Activated CD8-positive, alpha-beta T cell treated with anti-CD3 and anti-CD28 coated beads, Interleukin-2, amount 10 ng/mL, durations not matched to agents 7 days and 5 days (primary cell): ENCODE measurements at regions not wholly inside any gene's neighbourhood (a gene's known extent, or its start where the extent isn't known, plus 50 kb on each side); places are given as distances from the start of the nearest gene placed in this dataset.

ENCODE experiments used
- ATAC-seq: fragments of 150-1000 bp; cut with Tn5 transposase; one replicate; pipeline ENCODE4 v1.10.0; 2021; ENCODE audit warnings: moderate library complexity
- CTCF ChIA-PET: fragments of 350-600 bp; sonication (Branson Sonifier 250); formaldehyde crosslinking; loops from one replicate; lab custom pipeline; 2021; ENCODE audit warnings: antibody characterized with exemption; lab: Charles Lee
- POLR2A ChIA-PET: fragments of 350-600 bp; sonication (Branson Sonifier 250); formaldehyde crosslinking; loops from one replicate; lab custom pipeline; 2021; ENCODE audit warnings: antibody characterized with exemption; lab: Charles Lee
- DNase-seq: peaks from one replicate; pipeline ENCODE4 v3.0.0-alpha.2; 2020
- H3K27ac Mint-ChIP-seq: one replicate; pipeline ENCODE4 v1.8.0; 2021; ENCODE audit warnings: mild to moderate bottlenecking, mixed read lengths
- H3K27me3 Mint-ChIP-seq: one replicate; pipeline ENCODE4 v1.8.0; 2021; ENCODE audit warnings: low read depth, mixed read lengths
- H3K36me3 Mint-ChIP-seq: one replicate; pipeline ENCODE4 v1.8.0; 2021; ENCODE audit warnings: low read depth, mixed read lengths
- H3K4me1 Mint-ChIP-seq: one replicate; pipeline ENCODE4 v1.8.0; 2021; ENCODE audit warnings: low read depth, mixed read lengths
- H3K4me3 Mint-ChIP-seq: one replicate; pipeline ENCODE4 v1.8.0; 2021; ENCODE audit warnings: mild to moderate bottlenecking, mixed read lengths
- H3K9me3 Mint-ChIP-seq: one replicate; pipeline ENCODE4 v1.8.0; 2022; ENCODE audit warnings: mixed read lengths; ENCODE audit not compliant: insufficient read depth

- Mint-ChIP-seq H3K36me3 (no peaks in the 10 kb centered on the region), H3K9me3 (no peaks in the 10 kb centered on the region), H3K27ac (no peak overlapping the region), H3K27me3 (peaks cover 4% of the 10 kb centered on the region), H3K4me1 (no peaks in the 10 kb centered on the region), H3K4me3 (no peak overlapping the region)
- ATAC-seq (no peak), DNase-seq (no peak)
- ChIA-PET POLR2A (no interaction called here), CTCF (no interaction called here)
These were observed 111.2 kb upstream of the RGMA start for GRCh38 chr15:93200081-93200836.

GRCh38 chr15:93196135-93196670 is 107.2 kb upstream of the RGMA start:
- peaks cover 2% of the 10 kb centered on the region for H3K27me3 Mint-ChIP-seq
- no peaks in the 10 kb centered on the region for H3K9me3 Mint-ChIP-seq
- no peak overlapping the region for H3K4me3 Mint-ChIP-seq
- ChIA-PET POLR2A (no interaction called here), CTCF (no interaction called here)
- H3K36me3 Mint-ChIP-seq: no peaks in the 10 kb centered on the region
- H3K27ac Mint-ChIP-seq: no peak overlapping the region
- no peak for DNase-seq
- no peaks in the 10 kb centered on the region for H3K4me1 Mint-ChIP-seq
- no peak for ATAC-seq

GRCh38 chr15:93195109-93195508 is 106.1 kb upstream of the RGMA start:
- CTCF ChIA-PET: no interaction called here
- Mint-ChIP-seq H3K36me3 (no peaks in the 10 kb centered on the region), H3K4me3 (no peak overlapping the region), H3K27me3 (peaks cover 4% of the 10 kb centered on the region), H3K27ac (no peak overlapping the region), H3K4me1 (no peaks in the 10 kb centered on the region), H3K9me3 (no peaks in the 10 kb centered on the region)
- ATAC-seq (no peak), DNase-seq (no peak)
- POLR2A ChIA-PET: no interaction called here

GRCh38 chr15:93190238-93190637 is 101.2 kb upstream of the RGMA start:
- Mint-ChIP-seq H3K4me1 (no peaks in the 10 kb centered on the region), H3K4me3 (no peak overlapping the region), H3K36me3 (no peaks in the 10 kb centered on the region), H3K27me3 (peaks cover 28% of the 10 kb centered on the region), H3K27ac (no peak overlapping the region), H3K9me3 (no peaks in the 10 kb centered on the region)
- ATAC-seq (no peak), DNase-seq (no peak)
- POLR2A ChIA-PET: no interaction called here
- CTCF ChIA-PET: no interaction called here

GRCh38 chr15:93189561-93189960 is 100.5 kb upstream of the RGMA start:
- H3K27me3 Mint-ChIP-seq: peaks cover 28% of the 10 kb centered on the region
- H3K4me3 Mint-ChIP-seq: no peak overlapping the region
- H3K9me3 Mint-ChIP-seq: no peaks in the 10 kb centered on the region
- H3K27ac Mint-ChIP-seq: no peak overlapping the region
- CTCF ChIA-PET: no interaction called here
- no peaks in the 10 kb centered on the region for H3K36me3 Mint-ChIP-seq
- no peaks in the 10 kb centered on the region for H3K4me1 Mint-ChIP-seq
- DNase-seq (no peak), ATAC-seq (no peak)
- POLR2A ChIA-PET: no interaction called here

- ATAC-seq: no peak
- CTCF ChIA-PET: no interaction called here
- H3K4me3 Mint-ChIP-seq: no peak overlapping the region
- H3K27me3 Mint-ChIP-seq: peaks cover 28% of the 10 kb centered on the region
- POLR2A ChIA-PET: no interaction called here
- no peaks in the 10 kb centered on the region for H3K4me1 Mint-ChIP-seq
- no peaks in the 10 kb centered on the region for H3K36me3 Mint-ChIP-seq
- no peak for DNase-seq
- H3K27ac Mint-ChIP-seq: no peak overlapping the region
- no peaks in the 10 kb centered on the region for H3K9me3 Mint-ChIP-seq
These were observed 99.2 kb upstream of the RGMA start for GRCh38 chr15:93188236-93188635.

- Mint-ChIP-seq H3K4me1 (no peaks in the 10 kb centered on the region), H3K27ac (no peak overlapping the region), H3K4me3 (no peak overlapping the region), H3K9me3 (no peaks in the 10 kb centered on the region), H3K36me3 (no peaks in the 10 kb centered on the region), H3K27me3 (peaks cover 28% of the 10 kb centered on the region)
- CTCF ChIA-PET: interaction anchor here (1.4 kb wide), 1 partner anchor 98 kb away, joined by 3 read pairs; no protein-coding TSS in a partner anchor
- POLR2A ChIA-PET: no interaction called here
- ATAC-seq: no peak
- no peak for DNase-seq
These were observed 96.8 kb upstream of the RGMA start for GRCh38 chr15:93185796-93186195.

- Mint-ChIP-seq H3K27me3 (peaks cover 9% of the 10 kb centered on the region), H3K4me1 (peaks cover 4% of the 10 kb centered on the region), H3K9me3 (no peaks in the 10 kb centered on the region), H3K36me3 (no peaks in the 10 kb centered on the region), H3K4me3 (no peak overlapping the region), H3K27ac (no peak overlapping the region)
- POLR2A ChIA-PET: no interaction called here
- DNase-seq (no peak), ATAC-seq (no peak)
- CTCF ChIA-PET: no interaction called here
These were observed 93.7 kb upstream of the RGMA start for GRCh38 chr15:93182703-93183205.

GRCh38 chr15:93180656-93181055 is 91.6 kb upstream of the RGMA start:
- DNase-seq (no peak), ATAC-seq (no peak)
- POLR2A ChIA-PET: no interaction called here
- Mint-ChIP-seq H3K36me3 (no peaks in the 10 kb centered on the region), H3K4me1 (peaks cover 4% of the 10 kb centered on the region), H3K27ac (no peak overlapping the region), H3K4me3 (no peak overlapping the region), H3K9me3 (no peaks in the 10 kb centered on the region), H3K27me3 (peaks cover under 1% of the 10 kb centered on the region)
- CTCF ChIA-PET: no interaction called here

- CTCF ChIA-PET: interaction anchor here (1.0 kb wide), 1 partner anchor 93 kb away, joined by 3 read pairs; no protein-coding TSS in a partner anchor
- POLR2A ChIA-PET: no interaction called here
- H3K27me3 Mint-ChIP-seq: peaks cover 1% of the 10 kb centered on the region
These were observed 91.1 kb upstream of the RGMA start for GRCh38 chr15:93180128-93180527.

GRCh38 chr15:93179700-93180102 is 90.7 kb upstream of the RGMA start:
- H3K36me3 Mint-ChIP-seq: no peaks in the 10 kb centered on the region
- H3K9me3 Mint-ChIP-seq: no peaks in the 10 kb centered on the region
- no peak overlapping the region for H3K27ac Mint-ChIP-seq
- CTCF ChIA-PET: interaction anchor here (1.0 kb wide), 1 partner anchor 92 kb away, joined by 3 read pairs; no protein-coding TSS in a partner anchor
- ATAC-seq (no peak), DNase-seq (no peak)
- H3K4me3 Mint-ChIP-seq: no peak overlapping the region
- H3K27me3 Mint-ChIP-seq: peaks cover 3% of the 10 kb centered on the region
- peaks cover 4% of the 10 kb centered on the region for H3K4me1 Mint-ChIP-seq
- POLR2A ChIA-PET: no interaction called here

More at GRCh38 chr15:93180128-93180527, 91.1 kb upstream of the RGMA start:
- DNase-seq (no peak), ATAC-seq (no peak)
- Mint-ChIP-seq H3K27ac (no peak overlapping the region), H3K4me3 (no peak overlapping the region), H3K4me1 (peaks cover 4% of the 10 kb centered on the region), H3K9me3 (no peaks in the 10 kb centered on the region), H3K36me3 (no peaks in the 10 kb centered on the region)

- CTCF ChIA-PET: interaction anchor here (1.0 kb wide), 1 partner anchor 92 kb away, joined by 3 read pairs; no protein-coding TSS in a partner anchor
- no peak overlapping the region for H3K27ac Mint-ChIP-seq
- H3K4me3 Mint-ChIP-seq: no peak overlapping the region
- peaks cover 4% of the 10 kb centered on the region for H3K4me1 Mint-ChIP-seq
- peaks cover 3% of the 10 kb centered on the region for H3K27me3 Mint-ChIP-seq
- ATAC-seq: no peak
- no peaks in the 10 kb centered on the region for H3K9me3 Mint-ChIP-seq
- H3K36me3 Mint-ChIP-seq: no peaks in the 10 kb centered on the region
- POLR2A ChIA-PET: no interaction called here
- DNase-seq: no peak
These were observed 90.1 kb upstream of the RGMA start for GRCh38 chr15:93179072-93179471.
